Tibial nerve (tissue), 4 donors: ENCODE measurements at regions not wholly inside any gene's neighbourhood (a gene's known extent, or its start where the extent isn't known, plus 50 kb on each side); places are given as distances from the start of the nearest gene placed in this dataset.

Experiments used
- EP300 ChIP-seq, 2 donors: sonication (generic); formaldehyde crosslinking; IDR thresholded peaks; one replicate each; pipeline ENCODE4 v1.6.1; 2017; ENCODE audit warnings: antibody characterized with exemption in 2 of 2, mild to moderate bottlenecking in 1 of 2
- POLR2A ChIP-seq, 2 donors: fragments of 450-650 bp; IDR thresholded peaks; one replicate each; pipeline ENCODE4 v1.6.1; 2017; ENCODE audit warnings: antibody characterized with exemption in 2 of 2, mild to moderate bottlenecking in 2 of 2, moderate library complexity in 2 of 2
- TF ChIP-seq, protein P1 (sequence below), 5 experiments: fragments of 200-600 bp in 3 of 5; fragments of 450-650 bp in 2 of 5; sonication (generic) in 3 of 5; IDR thresholded peaks; one replicate each; pipeline ENCODE4 v1.5.1; 2016 to 2019; ENCODE audit warnings: antibody characterized with exemption in 5 of 5, mild to moderate bottlenecking in 3 of 5, moderate library complexity in 2 of 5

DNA sequence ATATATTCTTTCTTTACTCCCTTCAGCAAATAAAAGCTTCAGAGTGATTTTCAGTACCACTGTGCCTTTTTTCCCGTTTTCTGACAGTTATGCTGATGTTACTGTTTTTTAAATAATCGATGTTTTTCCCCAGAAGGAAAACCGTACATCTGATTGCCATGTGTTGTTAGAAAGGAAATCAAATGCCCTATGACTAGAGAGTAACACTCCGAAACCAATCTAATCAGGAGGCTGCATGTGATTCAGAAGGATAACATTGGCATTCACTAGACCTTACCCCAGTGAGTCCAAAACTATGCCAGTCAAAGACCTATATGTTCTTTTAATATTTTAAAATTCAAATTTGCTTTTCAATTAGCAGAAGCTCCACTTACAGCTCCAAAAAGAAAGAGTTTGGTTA is 116.3 kb downstream of the TMEM26 start:
- TF ChIP-seq, protein P1, sequence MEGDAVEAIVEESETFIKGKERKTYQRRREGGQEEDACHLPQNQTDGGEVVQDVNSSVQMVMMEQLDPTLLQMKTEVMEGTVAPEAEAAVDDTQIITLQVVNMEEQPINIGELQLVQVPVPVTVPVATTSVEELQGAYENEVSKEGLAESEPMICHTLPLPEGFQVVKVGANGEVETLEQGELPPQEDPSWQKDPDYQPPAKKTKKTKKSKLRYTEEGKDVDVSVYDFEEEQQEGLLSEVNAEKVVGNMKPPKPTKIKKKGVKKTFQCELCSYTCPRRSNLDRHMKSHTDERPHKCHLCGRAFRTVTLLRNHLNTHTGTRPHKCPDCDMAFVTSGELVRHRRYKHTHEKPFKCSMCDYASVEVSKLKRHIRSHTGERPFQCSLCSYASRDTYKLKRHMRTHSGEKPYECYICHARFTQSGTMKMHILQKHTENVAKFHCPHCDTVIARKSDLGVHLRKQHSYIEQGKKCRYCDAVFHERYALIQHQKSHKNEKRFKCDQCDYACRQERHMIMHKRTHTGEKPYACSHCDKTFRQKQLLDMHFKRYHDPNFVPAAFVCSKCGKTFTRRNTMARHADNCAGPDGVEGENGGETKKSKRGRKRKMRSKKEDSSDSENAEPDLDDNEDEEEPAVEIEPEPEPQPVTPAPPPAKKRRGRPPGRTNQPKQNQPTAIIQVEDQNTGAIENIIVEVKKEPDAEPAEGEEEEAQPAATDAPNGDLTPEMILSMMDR (IDR thresholded peaks at IDR 0.05) = no peak
- TF ChIP-seq POLR2A (IDR thresholded peaks at IDR 0.05) (no peak), EP300 (IDR thresholded peaks at IDR 0.05) (no peak)
